HEK293T (cell line): ENCODE measurements at regions not wholly inside any gene's neighbourhood (a gene's known extent, or its start where the extent isn't known, plus 50 kb on each side); places are given as distances from the start of the nearest gene placed in this dataset.

Experiments used
- CTCF ChIA-PET: fragments of 350-600 bp; formaldehyde crosslinking; extraction: SDS; loops from one replicate; lab custom pipeline; 2021; ENCODE audit warnings: antibody characterized with exemption, inconsistent platforms; lab: Yijun Ruan, JAX
- POLR2A ChIA-PET: fragments of 350-600 bp; formaldehyde crosslinking; extraction: SDS; loops from one replicate; lab custom pipeline; 2020; ENCODE audit warnings: antibody characterized with exemption, inconsistent platforms; lab: Yijun Ruan, JAX
- DNase-seq: peaks from one replicate; pipeline ENCODE4 v3.0.0; 2012; ENCODE audit warnings: mixed read lengths; ENCODE audit errors: extremely low spot score
- ARNT ChIP-seq: fragments of 450-650 bp; IDR thresholded peaks from 2 replicates; pipeline ENCODE4 v1.6.1; 2017; ENCODE audit warnings: mild to moderate bottlenecking
- BHLHE40 ChIP-seq: fragments of 450-650 bp; IDR thresholded peaks from 2 replicates; pipeline ENCODE4 v1.6.1; 2016; ENCODE audit warnings: mild to moderate bottlenecking, moderate library complexity, borderline replicate concordance
- CTBP1 ChIP-seq: fragments of 450-650 bp; IDR thresholded peaks from 2 replicates; pipeline ENCODE4 v1.6.1; 2016; ENCODE audit warnings: borderline replicate concordance
- ELF4 ChIP-seq: fragments of 450-650 bp; IDR thresholded peaks from 2 replicates; pipeline ENCODE4 v1.6.1; 2017; ENCODE audit warnings: antibody characterized with exemption
- FOXA1 ChIP-seq: fragments of 450-650 bp; IDR thresholded peaks from 2 replicates; pipeline ENCODE4 v1.6.1; 2016; ENCODE audit warnings: mild to moderate bottlenecking
- FOXK2 ChIP-seq: fragments of 450-650 bp; IDR thresholded peaks from 2 replicates; pipeline ENCODE4 v1.6.1; 2016; ENCODE audit warnings: mild to moderate bottlenecking
- FOXM1 ChIP-seq: fragments of 450-650 bp; IDR thresholded peaks from 2 replicates; pipeline ENCODE4 v1.6.1; 2017; ENCODE audit warnings: mild to moderate bottlenecking, borderline replicate concordance
- HDGF ChIP-seq: fragments of 450-650 bp; IDR thresholded peaks from 2 replicates; pipeline ENCODE4 v1.6.1; 2017; ENCODE audit warnings: antibody characterized with exemption, borderline replicate concordance
- L3MBTL2 ChIP-seq: fragments of 450-650 bp; conservative IDR thresholded peaks from 2 replicates; pipeline ENCODE4 v1.6.1; 2016; ENCODE audit warnings: mild to moderate bottlenecking
- LEF1 ChIP-seq: fragments of 450-650 bp; IDR thresholded peaks from 2 replicates; pipeline ENCODE4 v1.6.1; 2017; ENCODE audit warnings: mild to moderate bottlenecking, borderline replicate concordance
- NFRKB ChIP-seq: fragments of 450-650 bp; IDR thresholded peaks from 2 replicates; pipeline ENCODE4 v1.6.1; 2016; ENCODE audit warnings: mild to moderate bottlenecking, moderate library complexity
- SP1 ChIP-seq: fragments of 450-650 bp; IDR thresholded peaks from 2 replicates; pipeline ENCODE4 v1.6.1; 2017
- SUZ12 ChIP-seq: fragments of 450-650 bp; IDR thresholded peaks from 2 replicates; pipeline ENCODE4 v1.6.1; 2016; ENCODE audit warnings: mild to moderate bottlenecking
- TARDBP ChIP-seq: fragments of 450-650 bp; IDR thresholded peaks from 2 replicates; pipeline ENCODE4 v1.6.1; 2016
- ZNF384 ChIP-seq: fragments of 450-650 bp; IDR thresholded peaks from 2 replicates; pipeline ENCODE4 v1.6.1; 2016
- TF ChIP-seq, protein P1 (sequence below): fragments of 450-650 bp; IDR thresholded peaks from 2 replicates; pipeline ENCODE4 v1.6.1; 2016

DNA sequence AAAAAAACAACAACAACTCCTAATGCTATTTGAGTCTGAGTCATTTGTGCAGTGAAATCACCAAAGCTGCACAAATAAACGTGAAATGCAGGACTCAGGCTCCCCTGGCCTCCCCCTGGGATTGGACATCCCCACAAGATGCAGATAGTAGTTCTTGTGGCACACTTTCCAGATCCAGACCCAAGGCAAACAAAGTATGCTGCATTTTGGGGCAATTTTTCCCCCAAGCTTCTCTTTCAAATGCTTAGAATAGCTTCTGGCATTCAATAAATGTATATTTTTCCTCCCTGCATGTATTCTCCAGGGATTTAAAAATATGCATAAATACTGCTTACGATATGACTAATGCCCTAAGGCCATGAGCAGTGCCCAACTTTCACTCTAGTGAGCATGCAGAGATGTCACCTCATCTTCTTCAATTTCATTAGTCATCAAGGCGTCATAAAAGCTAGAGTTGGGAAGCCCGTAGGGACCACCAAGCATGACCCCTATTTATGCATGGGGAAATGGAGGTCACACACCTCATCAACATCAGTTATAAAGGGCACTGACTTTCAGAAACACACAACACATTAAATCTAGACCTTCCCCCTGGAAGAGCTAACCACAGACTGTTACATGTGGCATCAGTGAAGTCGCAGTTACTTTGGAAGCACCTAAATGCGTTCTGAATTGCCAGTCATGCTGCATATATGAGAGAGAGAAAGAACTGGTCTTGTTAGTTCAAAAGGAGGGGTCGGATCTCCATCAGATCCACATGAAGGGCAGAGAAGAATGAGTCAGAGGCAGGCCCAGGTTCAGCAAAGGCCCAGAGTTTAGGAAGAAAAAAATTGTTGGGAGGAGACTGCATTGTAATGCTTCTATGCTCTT, 374.1 kb downstream of the LPIN1 start:
- no peak for DNase-seq
- ChIA-PET CTCF (interaction anchor here (0.7 kb wide), 1 partner anchor 74 kb away, joined by 4 read pairs; no protein-coding TSS in a partner anchor), POLR2A (no interaction called here)
- no peak for TF ChIP-seq ZNF384
- no peak for TF ChIP-seq FOXK2
- TF ChIP-seq TARDBP = no peak
- TF ChIP-seq HDGF = no peak
- no peak for TF ChIP-seq BHLHE40
- no peak for TF ChIP-seq SUZ12
- TF ChIP-seq SP1 = no peak
- no peak for TF ChIP-seq ELF4
- TF ChIP-seq CTBP1 = no peak
- no peak for TF ChIP-seq FOXA1
- no peak for TF ChIP-seq L3MBTL2
- TF ChIP-seq ARNT = no peak
- no peak for TF ChIP-seq LEF1
- TF ChIP-seq, protein P1, sequence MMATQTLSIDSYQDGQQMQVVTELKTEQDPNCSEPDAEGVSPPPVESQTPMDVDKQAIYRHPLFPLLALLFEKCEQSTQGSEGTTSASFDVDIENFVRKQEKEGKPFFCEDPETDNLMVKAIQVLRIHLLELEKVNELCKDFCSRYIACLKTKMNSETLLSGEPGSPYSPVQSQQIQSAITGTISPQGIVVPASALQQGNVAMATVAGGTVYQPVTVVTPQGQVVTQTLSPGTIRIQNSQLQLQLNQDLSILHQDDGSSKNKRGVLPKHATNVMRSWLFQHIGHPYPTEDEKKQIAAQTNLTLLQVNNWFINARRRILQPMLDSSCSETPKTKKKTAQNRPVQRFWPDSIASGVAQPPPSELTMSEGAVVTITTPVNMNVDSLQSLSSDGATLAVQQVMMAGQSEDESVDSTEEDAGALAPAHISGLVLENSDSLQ = no peak
- TF ChIP-seq FOXM1 = no peak
- no peak for TF ChIP-seq NFRKB

DNA sequence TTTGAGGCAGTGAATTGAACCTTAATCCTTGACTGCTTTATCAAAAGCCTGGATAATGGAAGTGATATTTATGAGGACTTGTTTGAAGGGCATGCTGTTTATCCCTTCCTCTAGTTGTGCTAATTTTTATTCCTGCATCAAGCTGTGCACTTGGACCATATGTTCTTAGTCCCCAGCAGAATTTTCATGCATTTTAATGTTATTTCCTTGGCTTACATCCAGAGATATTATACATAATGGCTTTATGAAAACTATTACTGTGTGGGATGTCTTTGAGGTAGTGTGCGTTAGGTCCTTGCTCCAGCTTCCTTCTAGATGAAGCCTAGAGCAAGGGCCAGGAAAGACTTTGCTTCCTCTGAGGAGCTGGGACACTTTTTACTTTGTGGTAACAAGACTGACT, 378.4 kb downstream of the LPIN1 start:
- TF ChIP-seq ARNT (no peak), SP1 (no peak), ZNF384 (no peak), L3MBTL2 (no peak), FOXK2 (no peak), BHLHE40 (no peak), TARDBP (no peak), FOXA1 (no peak), HDGF (no peak), FOXM1 (no peak), SUZ12 (no peak), LEF1 (no peak), NFRKB (no peak), CTBP1 (no peak), ELF4 (no peak)
- TF ChIP-seq, protein P1 = no peak
- POLR2A ChIA-PET = no interaction called here
- CTCF ChIA-PET = no interaction called here
- DNase-seq = no peak

DNA sequence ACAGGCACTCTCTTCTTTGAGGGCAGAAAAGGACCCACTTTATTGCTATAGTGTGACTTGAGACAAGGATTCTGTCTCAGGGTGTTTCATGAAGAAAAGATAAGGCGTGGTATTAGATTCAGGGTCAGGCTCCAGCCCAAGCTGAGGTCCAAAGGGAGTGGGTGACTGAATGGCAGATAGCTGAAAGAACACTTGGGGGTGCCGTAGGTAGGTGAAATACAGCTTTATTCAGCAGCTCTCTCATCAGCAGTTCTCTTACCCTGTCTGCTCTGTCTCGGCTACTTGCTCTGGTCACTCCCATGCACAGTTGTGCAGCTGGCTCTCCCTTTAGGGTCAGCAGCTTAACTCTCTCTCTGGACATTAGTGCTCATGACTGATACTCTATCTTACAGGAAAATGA, 379.9 kb downstream of the LPIN1 start:
- no peak for DNase-seq
- TF ChIP-seq HDGF = no peak
- no peak for TF ChIP-seq SUZ12
- no peak for TF ChIP-seq CTBP1
- no peak for TF ChIP-seq LEF1
- TF ChIP-seq TARDBP = no peak
- TF ChIP-seq FOXM1 = no peak
- no peak for TF ChIP-seq SP1
- no peak for TF ChIP-seq L3MBTL2
- ChIA-PET POLR2A (no interaction called here), CTCF (no interaction called here)

- TF ChIP-seq ZNF384 (no peak), NFRKB (no peak), BHLHE40 (no peak), FOXA1 (no peak), FOXM1 (no peak), SP1 (no peak), TARDBP (no peak), ELF4 (no peak), LEF1 (no peak), CTBP1 (no peak), L3MBTL2 (no peak), SUZ12 (no peak), HDGF (no peak), ARNT (no peak), FOXK2 (no peak)
- TF ChIP-seq, protein P1 = no peak
- DNase-seq = no peak
- POLR2A ChIA-PET = no interaction called here
- CTCF ChIA-PET = no interaction called here
These were observed 381.2 kb downstream of the LPIN1 start for GRCh38 chr2:12127638-12128037.

DNA sequence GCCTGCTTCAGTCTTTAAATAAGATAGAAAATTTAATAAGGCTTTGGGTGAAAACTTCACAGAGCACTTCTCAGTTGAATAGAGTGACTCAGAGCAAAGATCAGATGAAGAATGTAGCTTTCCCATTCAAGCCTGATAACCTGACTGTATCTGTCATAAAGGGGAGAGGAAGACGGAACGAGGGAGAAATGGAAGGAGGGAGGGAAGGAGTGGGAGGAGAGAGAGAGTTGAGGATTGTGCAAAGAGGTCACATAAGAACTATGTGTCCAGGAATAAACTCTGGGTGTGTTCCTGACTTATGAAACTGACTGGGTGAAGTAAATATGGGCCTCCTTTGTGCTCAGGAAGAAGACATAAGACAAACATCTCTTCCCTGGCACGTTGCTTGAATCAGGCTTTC, 385.5 kb downstream of the LPIN1 start:
- ChIA-PET CTCF (no interaction called here), POLR2A (no interaction called here)

More for the DNA sequence above, 385.5 kb downstream of the LPIN1 start:
- no peak for TF ChIP-seq FOXK2
- no peak for TF ChIP-seq FOXA1
- TF ChIP-seq HDGF = no peak
- no peak for TF ChIP-seq FOXM1
- no peak for TF ChIP-seq BHLHE40
- TF ChIP-seq SP1 = no peak
- no peak for TF ChIP-seq CTBP1
- no peak for DNase-seq
